Stimulated activated naive B cell treated with anti-CD40 and anti-IgM and Interleukin-4, amounts not matched to agents 10 μg/mL and 1 μg/mL and 100 μg/mL, for 72 hours (primary cell): ENCODE measurements at regions not wholly inside any gene's neighbourhood (a gene's known extent, or its start where the extent isn't known, plus 50 kb on each side); places are given as distances from the start of the nearest gene placed in this dataset.

Experiments
- ATAC-seq, 2 donors: fragments of 150-1000 bp; cut with Tn5 transposase; replicated peaks; 2 replicates each; pipeline ENCODE4 v1.10.0; 2021; ENCODE audit warnings: moderate library complexity in 1 of 2
- DNase-seq: peaks from one replicate; pipeline ENCODE4 v3.0.0; 2021
- H3K27ac Mint-ChIP-seq: one replicate; pipeline ENCODE4 v1.8.0; 2022; ENCODE audit warnings: mild to moderate bottlenecking, mixed read lengths
- H3K27me3 Mint-ChIP-seq, 2 donors: one replicate each; pipeline ENCODE4 v1.8.0; 2022; ENCODE audit warnings: mixed read lengths in 2 of 2
- H3K36me3 Mint-ChIP-seq, 2 donors: one replicate each; pipeline ENCODE4 v1.8.0; 2022; ENCODE audit warnings: mixed read lengths in 2 of 2, mild to moderate bottlenecking in 1 of 2
- H3K4me1 Mint-ChIP-seq, 2 donors: one replicate each; pipeline ENCODE4 v1.8.0; 2022; ENCODE audit warnings: mixed read lengths in 2 of 2, mild to moderate bottlenecking in 1 of 2
- H3K4me3 Mint-ChIP-seq, 2 donors: one replicate each; pipeline ENCODE4 v1.8.0; 2022; ENCODE audit warnings: mild to moderate bottlenecking in 2 of 2, mixed read lengths in 2 of 2, moderate library complexity in 1 of 2
- H3K9me3 Mint-ChIP-seq, 2 donors: one replicate each; pipeline ENCODE4 v1.8.0; 2022; ENCODE audit warnings: mixed read lengths in 2 of 2, mild to moderate bottlenecking in 1 of 2

DNA sequence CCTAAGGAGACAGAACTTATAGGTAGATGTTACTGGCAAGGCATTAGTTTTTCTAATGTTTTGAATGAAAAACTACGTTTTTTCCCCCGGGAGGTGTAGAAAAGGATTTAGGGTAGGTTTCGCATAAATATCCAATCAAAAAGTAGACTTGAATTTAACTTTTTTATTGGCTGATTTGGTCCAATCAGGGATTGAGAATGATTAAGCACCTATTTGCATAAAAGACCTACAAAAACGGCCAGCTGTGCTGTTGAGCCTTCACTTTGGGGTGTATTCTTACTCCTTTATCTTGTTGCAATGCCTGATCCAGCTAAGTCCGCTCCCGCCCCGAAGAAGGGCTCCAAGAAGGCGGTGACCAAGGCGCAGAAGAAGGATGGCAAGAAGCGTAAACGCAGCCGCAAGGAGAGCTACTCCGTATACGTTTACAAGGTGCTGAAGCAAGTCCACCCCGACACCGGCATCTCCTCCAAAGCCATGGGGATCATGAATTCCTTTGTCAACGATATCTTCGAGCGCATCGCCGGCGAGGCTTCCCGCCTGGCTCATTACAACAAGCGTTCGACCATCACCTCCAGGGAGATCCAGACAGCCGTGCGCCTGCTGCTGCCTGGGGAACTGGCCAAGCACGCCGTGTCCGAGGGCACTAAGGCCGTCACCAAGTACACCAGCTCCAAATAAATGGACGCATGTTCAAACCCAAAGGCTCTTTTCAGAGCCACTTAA lies 113.5 kb upstream of the BTN3A2 start:
- Mint-ChIP-seq H3K27ac (peak overlapping the region; percentile 91), H3K4me3 (peak overlapping the region; percentile 93 to 94), H3K27me3 (no peaks in the 10 kb centered on the region), H3K4me1 (peaks cover 17 to 50% of the 10 kb centered on the region in 2 donors), H3K36me3 (peaks cover 3 to 13% of the 10 kb centered on the region in 2 donors), H3K9me3 (peaks cover 0 to 2% of the 10 kb centered on the region in 2 donors)
- peak; percentile 72 for DNase-seq
- ATAC-seq: peak; percentile 55 to 62

DNA sequence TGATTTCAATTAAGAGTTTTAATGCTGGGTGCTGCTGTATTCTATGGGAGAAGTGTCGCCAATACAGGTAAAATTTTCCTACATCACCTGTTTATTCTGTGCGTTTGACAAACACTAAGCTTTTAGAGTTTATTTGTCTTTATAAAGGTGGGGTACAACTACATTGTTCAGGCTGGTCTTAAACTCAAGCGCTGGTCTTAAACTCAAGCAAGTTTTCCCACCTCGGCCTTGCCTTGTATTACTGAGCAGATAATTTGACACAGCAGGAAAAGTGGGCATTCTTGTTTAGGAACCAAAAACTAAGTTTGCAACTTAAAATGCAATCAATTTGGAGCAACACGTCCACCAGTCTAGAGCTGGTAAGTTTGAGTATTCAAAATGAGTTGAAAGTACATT lies 112.9 kb upstream of the BTN3A2 start:
- peaks cover 0 to 2% of the 10 kb centered on the region in 2 donors for H3K9me3 Mint-ChIP-seq

DNA sequence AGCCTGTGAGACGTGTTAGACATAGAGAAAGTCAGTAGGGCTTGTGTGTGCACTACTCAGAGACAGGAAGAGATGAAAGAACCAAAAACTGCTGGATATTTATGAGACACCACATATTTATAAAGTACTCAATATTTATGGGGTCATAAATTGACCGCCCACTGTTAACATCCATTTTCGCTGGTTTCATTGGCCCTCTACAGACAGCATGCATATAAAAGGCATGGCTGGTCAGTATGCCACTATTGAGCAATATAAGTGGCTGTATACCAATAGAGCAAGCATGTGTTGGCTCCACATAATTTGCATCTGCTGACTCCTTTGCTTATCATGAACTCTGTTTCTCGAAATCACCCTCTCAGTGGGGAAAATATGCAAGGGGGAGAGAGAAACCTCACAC lies 110.3 kb upstream of the BTN3A2 start:
- H3K9me3 Mint-ChIP-seq: peaks cover 0 to 2% of the 10 kb centered on the region in 2 donors
- H3K27ac Mint-ChIP-seq: no peak overlapping the region
- H3K4me1 Mint-ChIP-seq: peaks cover 13 to 50% of the 10 kb centered on the region in 2 donors
- peaks cover 9 to 24% of the 10 kb centered on the region in 2 donors for H3K36me3 Mint-ChIP-seq
- no peaks in the 10 kb centered on the region for H3K27me3 Mint-ChIP-seq
- ATAC-seq: no peak
- H3K4me3 Mint-ChIP-seq: no peak overlapping the region
- DNase-seq: no peak

More for the DNA sequence above, 112.9 kb upstream of the BTN3A2 start:
- Mint-ChIP-seq H3K4me1 (peaks cover 17 to 50% of the 10 kb centered on the region in 2 donors), H3K36me3 (peaks cover 3 to 13% of the 10 kb centered on the region in 2 donors), H3K4me3 (peak overlapping the region; percentile 93 to 94), H3K27ac (peak overlapping the region; percentile 91), H3K27me3 (no peaks in the 10 kb centered on the region)
- DNase-seq (no peak), ATAC-seq (no peak)

DNA sequence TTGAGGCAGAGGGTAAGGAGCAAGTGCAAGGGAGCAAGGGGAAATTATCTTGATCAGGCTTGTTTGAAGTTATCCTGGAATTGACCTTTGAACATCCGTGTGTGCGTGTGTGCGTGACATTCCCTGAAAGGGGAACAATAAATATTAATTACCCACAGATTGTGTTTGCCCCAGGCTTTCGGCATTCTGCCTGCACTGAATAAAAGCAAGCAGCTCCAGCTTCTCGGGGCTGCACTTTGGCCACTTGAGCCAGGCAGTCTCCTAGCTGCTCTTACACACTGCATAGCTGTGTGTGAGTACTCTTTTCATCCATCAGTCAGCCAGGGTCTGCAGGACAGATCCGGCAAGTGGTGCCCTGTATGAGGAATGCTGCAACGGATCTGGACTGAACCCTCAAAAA lies 107.7 kb upstream of the BTN3A2 start:
- H3K9me3 Mint-ChIP-seq: peaks cover 0 to 3% of the 10 kb centered on the region in 2 donors
- no peaks in the 10 kb centered on the region for H3K27me3 Mint-ChIP-seq
- peaks cover 4 to 29% of the 10 kb centered on the region in 2 donors for H3K4me1 Mint-ChIP-seq
- ATAC-seq (no peak), DNase-seq (no peak)
- H3K36me3 Mint-ChIP-seq: peaks cover 15 to 26% of the 10 kb centered on the region in 2 donors
- no peak overlapping the region for H3K4me3 Mint-ChIP-seq
- H3K27ac Mint-ChIP-seq: no peak overlapping the region

DNA sequence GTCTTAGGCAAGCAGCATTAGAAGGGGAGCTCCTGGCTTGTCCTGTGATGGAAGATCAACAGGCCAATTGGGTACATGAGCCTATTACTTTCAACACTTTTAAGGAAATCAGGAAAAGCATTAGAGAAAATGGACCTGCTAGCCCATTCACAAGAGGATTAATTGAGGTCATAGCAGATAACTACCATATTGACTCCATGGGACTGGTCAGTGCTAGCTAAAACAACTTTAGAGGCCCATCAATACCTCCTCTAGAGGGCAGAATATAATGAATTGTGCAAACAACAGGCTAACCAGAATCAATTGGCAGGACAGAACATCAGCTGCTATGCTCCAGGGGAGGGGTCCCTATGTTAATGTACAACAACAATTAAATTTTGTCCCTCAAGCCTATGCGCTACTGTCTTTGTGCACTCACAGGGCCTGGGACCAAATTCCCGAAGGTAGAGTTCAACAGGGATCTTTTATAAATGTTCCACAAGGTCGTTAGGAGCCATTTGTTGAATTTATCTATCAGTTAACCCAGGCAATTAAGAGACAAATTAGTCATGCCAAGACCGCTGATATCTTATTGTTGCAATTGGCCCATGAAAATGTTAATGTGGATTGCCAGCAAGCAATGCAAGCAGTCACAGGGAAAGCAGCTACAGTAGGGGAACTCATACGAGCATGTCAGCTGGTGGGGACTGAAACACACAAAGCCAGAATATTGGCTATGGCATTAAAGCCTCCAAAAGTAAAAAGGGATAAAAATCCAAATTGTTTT lies 106.6 kb upstream of the BTN3A2 start:
- ATAC-seq (no peak), DNase-seq (no peak)
- Mint-ChIP-seq H3K27ac (no peak overlapping the region), H3K4me1 (peaks cover 1 to 19% of the 10 kb centered on the region in 2 donors), H3K9me3 (peaks cover 0 to 1% of the 10 kb centered on the region in 2 donors), H3K4me3 (no peak overlapping the region), H3K27me3 (no peaks in the 10 kb centered on the region), H3K36me3 (peaks cover 12 to 22% of the 10 kb centered on the region in 2 donors)

DNA sequence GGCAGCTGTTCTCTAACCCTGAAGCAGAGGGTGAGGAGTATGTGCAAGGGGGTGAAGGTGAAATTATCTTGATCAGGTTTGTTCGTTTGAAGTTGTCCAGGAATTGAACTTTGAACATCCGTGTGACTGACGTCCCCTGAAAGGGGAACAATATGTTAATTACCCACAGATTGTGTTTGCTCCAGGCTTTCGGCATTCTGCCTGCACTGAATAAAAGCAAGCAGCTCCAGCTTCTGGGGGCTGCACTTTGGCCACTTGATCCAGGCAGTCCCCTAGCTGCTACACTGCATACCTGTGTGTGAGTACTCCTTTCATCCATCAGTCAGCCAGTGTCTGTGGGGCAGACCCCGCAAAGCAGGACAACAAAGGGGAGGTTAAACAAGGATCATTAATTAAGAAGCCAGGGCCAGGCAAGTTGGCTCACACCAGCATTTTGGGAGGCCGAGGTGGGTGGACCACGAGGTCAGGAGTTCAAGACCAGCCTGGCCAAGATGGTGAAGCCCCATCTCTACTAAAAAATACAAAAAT lies 104.8 kb upstream of the BTN3A2 start:
- Mint-ChIP-seq H3K4me1 (peaks cover 0 to 9% of the 10 kb centered on the region in 2 donors), H3K27me3 (no peaks in the 10 kb centered on the region), H3K36me3 (peaks cover 12 to 17% of the 10 kb centered on the region in 2 donors), H3K9me3 (peaks cover 0 to 1% of the 10 kb centered on the region in 2 donors), H3K4me3 (no peak overlapping the region), H3K27ac (no peak overlapping the region)
- DNase-seq (no peak), ATAC-seq (no peak)

DNA sequence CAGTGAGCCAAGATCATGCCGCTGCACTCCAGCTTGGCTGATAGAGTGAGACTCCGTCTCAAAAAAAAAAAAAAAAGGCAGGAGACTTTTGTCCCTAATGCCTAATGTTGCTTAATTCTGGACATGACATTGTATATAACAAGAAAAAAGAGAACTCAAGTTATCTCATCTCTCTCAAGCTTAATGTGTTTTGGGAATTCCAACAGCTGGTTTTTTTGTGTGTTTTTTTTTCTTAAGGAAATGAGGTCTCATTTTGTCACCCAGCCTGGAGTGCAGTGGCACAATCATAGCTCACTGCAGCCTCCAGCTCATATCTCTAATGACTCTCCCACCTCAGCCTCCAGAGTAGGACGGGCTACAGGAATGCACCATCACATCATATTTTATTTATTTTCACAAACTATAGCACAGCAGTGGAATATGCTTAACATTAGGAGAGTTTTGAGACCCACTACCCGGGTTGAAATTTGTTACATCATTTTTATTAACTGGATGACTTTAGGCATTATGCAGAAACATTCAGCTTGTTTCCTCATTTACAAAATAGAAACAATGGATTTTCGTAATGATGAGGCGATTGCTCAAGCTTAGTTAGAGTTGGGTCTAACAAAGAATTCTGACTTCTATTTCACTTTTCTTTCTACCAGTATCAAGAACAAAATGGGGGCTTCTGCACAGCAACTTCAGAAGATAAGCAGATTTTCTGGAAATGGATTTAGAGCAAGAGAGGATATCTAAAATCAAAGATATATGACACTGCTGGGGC lies 104.1 kb upstream of the BTN3A2 start:
- peaks cover 0 to 5% of the 10 kb centered on the region in 2 donors for H3K4me1 Mint-ChIP-seq
- no peak for DNase-seq
- H3K9me3 Mint-ChIP-seq: peaks cover 0 to 1% of the 10 kb centered on the region in 2 donors
- H3K27me3 Mint-ChIP-seq: no peaks in the 10 kb centered on the region
- no peak overlapping the region for H3K4me3 Mint-ChIP-seq
- no peak for ATAC-seq
- H3K27ac Mint-ChIP-seq: no peak overlapping the region
- H3K36me3 Mint-ChIP-seq: peaks cover 12 to 17% of the 10 kb centered on the region in 2 donors

DNA sequence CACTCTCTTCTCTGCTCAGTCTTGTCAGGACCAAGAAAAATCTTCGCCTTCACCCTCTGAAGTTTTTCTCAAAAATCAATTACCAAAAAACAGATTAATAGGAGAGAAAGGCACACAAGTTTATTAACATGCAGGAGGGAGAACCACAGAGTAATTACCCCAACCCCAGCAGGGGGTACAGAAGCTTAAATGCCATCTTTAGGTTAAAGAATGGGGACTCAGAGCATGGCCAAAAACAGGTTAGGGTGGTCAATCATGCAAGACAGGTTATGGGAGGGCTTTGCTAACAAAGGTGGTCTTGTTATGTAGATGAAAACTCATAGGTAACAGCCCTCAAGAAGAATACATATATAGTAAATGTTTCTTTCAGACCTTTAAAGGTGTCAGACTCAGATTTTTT lies 100.5 kb upstream of the BTN3A2 start:
- ATAC-seq (no peak), DNase-seq (no peak)
- Mint-ChIP-seq H3K27me3 (no peaks in the 10 kb centered on the region), H3K4me1 (no peaks in the 10 kb centered on the region), H3K4me3 (no peak overlapping the region), H3K9me3 (peaks cover 0 to 1% of the 10 kb centered on the region in 2 donors), H3K27ac (no peak overlapping the region), H3K36me3 (peaks cover 7 to 8% of the 10 kb centered on the region in 2 donors)

DNA sequence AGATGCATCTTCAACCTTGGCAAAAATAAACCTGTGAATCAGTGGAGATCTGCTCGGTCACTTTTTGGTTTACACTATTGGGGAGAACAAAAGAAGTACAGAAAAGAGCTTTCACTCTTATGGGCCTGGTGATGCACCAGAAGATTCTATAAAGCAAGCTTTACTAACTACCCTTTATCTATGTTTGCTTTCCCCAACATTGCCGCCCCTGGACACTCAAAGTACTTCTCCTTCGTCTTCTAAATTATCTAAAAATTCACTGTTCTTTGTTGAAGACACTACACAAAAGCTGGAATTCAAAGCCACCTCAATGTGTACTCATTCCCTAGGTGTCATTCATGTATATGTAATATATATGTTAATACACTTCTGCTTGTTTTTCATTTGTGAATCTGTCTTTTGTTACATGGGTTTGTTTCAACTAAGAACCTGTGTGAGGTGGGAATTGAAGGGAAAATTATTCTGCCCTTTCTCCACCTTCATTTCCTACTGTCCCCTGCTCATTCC lies 97.9 kb upstream of the BTN3A2 start:
- H3K27ac Mint-ChIP-seq: no peak overlapping the region
- H3K27me3 Mint-ChIP-seq: no peaks in the 10 kb centered on the region
- DNase-seq (no peak), ATAC-seq (no peak)
- H3K4me3 Mint-ChIP-seq: no peak overlapping the region
- H3K36me3 Mint-ChIP-seq: no peaks in the 10 kb centered on the region
- no peaks in the 10 kb centered on the region for H3K9me3 Mint-ChIP-seq
- H3K4me1 Mint-ChIP-seq: peaks cover 2 to 12% of the 10 kb centered on the region in 2 donors

DNA sequence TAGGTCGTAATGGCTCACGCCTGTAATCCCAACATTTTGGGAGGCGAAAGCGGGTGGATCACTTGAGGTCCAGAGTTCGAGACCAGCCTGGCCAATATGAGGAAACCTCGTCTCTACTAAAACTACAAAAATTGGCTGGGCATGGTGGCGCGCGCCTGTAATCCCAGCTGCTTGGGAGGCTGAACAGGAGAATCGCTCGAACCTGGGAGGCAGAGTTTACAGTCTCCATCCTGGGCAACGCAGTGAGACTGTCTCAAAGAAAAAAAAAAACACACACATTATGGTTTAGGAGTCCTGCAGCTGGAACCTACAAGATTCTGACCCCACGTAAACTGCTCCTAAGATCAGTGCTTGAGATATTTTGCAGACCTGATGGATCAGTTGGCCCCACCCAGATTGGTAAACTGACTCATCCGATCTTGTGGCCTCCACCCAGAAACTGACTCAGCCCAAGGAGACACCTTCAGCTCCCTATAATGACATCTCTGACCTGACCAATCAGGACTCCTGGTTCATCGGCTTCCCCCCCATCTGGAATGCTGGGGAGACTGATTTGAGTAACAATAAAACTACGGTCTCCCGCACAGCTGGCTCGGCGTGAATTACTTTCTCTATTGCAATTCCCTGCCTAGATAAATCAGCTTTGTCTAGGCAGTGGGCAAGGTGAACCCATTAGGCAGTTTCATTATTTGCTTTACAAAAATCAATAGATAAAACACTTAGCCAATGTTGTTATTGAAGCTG lies 96.2 kb upstream of the BTN3A2 start:
- H3K27me3 Mint-ChIP-seq: no peaks in the 10 kb centered on the region
- no peak for ATAC-seq
- no peaks in the 10 kb centered on the region for H3K36me3 Mint-ChIP-seq
- no peak for DNase-seq
- H3K4me1 Mint-ChIP-seq: peaks cover 3 to 12% of the 10 kb centered on the region in 2 donors
- no peaks in the 10 kb centered on the region for H3K9me3 Mint-ChIP-seq
- H3K27ac Mint-ChIP-seq: no peak overlapping the region
- no peak overlapping the region for H3K4me3 Mint-ChIP-seq

DNA sequence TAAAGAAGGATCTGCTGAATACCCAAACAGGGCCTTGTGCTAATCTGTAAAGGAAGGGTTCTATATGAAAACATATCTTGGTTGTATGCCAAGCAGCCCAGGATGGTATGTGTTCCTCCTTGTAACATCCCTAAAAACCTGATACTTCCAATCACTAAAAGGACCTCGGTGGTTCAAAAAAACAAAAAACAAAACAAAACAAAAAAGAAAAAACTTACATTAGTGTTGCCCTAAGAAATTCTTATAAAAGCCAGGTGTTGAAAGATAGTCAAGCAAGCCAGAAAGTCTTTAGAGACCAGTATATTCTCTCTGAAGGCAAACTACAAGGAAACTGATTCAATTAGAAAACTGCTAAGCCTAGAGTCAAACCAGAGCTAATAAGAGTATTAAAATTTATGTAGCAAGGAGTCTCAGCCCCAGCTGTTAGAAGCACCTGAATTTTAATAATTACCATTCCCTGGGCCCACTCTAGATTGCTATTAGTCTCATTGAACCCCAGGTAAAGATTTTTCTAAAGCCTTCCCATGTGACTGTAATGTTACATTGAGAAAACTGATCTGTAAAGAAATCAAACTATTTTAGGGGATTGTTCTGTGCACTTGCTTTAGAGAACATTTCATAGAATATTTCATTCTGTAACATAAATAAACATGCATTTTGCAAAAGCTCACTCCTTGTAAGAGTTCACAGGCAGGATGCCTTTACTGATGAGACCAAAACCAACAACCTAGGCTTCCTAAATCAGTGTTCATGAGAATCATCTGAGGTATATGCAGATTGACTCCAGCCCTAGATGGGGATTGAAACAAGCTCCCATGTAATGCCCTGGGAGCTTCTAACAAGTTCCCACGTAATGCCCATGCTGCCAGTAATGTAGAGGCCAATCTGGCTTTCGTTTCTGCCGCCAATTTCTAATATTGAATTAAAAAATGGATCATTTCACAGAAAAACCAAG lies 95.2 kb upstream of the BTN3A2 start:
- ATAC-seq (no peak), DNase-seq (no peak)
- Mint-ChIP-seq H3K4me1 (peaks cover 3 to 12% of the 10 kb centered on the region in 2 donors), H3K36me3 (no peaks in the 10 kb centered on the region), H3K9me3 (no peaks in the 10 kb centered on the region), H3K4me3 (no peak overlapping the region), H3K27me3 (no peaks in the 10 kb centered on the region), H3K27ac (no peak overlapping the region)

DNA sequence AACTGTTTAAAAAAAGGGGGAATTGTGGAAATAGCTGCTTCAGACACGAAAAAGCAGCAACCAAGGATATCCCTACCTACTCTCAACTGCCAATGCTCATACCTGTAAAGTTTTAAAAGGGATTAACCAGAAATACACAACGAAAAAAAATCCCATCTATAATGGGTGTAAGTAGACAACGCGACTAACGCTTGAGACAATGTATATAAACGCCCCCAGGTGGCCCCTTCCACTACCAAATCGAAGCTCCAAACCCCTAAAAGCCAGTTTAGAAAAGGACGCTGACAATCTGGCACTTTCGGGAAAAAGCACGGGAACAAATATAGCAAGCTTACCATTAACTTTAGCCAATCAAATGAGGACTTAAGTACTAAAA lies 94.5 kb upstream of the BTN3A2 start:
- DNase-seq: no peak
- Mint-ChIP-seq H3K4me3 (no peak overlapping the region), H3K4me1 (peaks cover 3 to 12% of the 10 kb centered on the region in 2 donors), H3K27ac (no peak overlapping the region), H3K9me3 (no peaks in the 10 kb centered on the region), H3K36me3 (no peaks in the 10 kb centered on the region), H3K27me3 (no peaks in the 10 kb centered on the region)
- no peak for ATAC-seq
